ENCODE measurements at regions not wholly inside any gene's neighbourhood (a gene's known extent, or its start where the extent isn't known, plus 50 kb on each side); places are given as distances from the start of the nearest gene placed in this dataset.

DNA sequence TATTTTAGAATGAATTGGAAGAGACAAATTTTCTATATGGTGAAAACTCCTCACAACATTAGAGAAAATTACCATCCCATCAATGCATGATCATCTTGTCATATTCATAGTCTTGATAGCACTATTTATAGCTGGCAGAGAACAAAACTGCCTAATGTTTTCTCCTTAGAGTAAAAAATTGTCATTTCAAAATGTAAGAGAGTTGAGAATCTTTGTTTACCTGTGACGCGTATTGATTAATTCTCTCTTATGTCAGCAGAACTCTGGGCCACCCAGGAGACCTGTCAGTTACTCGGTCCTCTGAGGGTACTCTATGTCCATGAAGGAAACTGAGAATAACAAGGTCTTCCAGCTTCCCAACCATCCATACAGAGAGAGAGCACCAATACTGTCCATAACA lies 381.4 kb upstream of the ZP4 start:
- no peak for DNase-seq (ENCODE audit: low read depth)
- Histone ChIP-seq H3K4me3 (ENCODE audit: low read length) (no peak overlapping the region), H3K9me3 (ENCODE audit: control insufficient read depth, low read length) (peaks cover 15% of the 10 kb centered on the region), H3K36me3 (ENCODE audit: control insufficient read depth, insufficient read depth, low read length, severe bottlenecking) (no peaks in the 10 kb centered on the region), H3K27me3 (replicated peaks; ENCODE audit: control insufficient read depth, insufficient read depth, low read length) (no peaks in the 10 kb centered on the region), H3K9ac (ENCODE audit: low read length) (no peak overlapping the region), H3K4me1 (ENCODE audit: control insufficient read depth, insufficient read depth, low read length) (no peaks in the 10 kb centered on the region)

DNA sequence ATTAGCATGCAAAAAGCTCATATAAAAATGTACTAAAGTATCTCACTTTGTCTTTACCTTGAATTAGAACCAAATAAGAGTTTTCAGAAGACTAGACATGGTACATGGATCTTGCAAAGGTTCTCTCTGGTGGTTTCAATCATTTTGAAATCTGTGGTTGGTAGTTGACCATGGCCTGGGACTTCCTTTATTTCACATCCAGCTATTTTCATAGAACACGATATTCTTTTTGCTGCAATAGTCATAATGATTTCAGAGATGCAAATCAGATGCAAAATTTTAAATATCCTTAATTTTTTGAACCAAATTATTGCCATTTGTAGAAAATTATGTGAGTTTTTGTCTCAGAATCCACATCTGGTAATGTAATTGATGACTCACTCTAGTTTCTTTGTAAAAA lies 375.1 kb upstream of the ZP4 start:
- no peaks in the 10 kb centered on the region for H3K4me1 ChIP-seq (ENCODE audit: control insufficient read depth, insufficient read depth, low read length)

DNA sequence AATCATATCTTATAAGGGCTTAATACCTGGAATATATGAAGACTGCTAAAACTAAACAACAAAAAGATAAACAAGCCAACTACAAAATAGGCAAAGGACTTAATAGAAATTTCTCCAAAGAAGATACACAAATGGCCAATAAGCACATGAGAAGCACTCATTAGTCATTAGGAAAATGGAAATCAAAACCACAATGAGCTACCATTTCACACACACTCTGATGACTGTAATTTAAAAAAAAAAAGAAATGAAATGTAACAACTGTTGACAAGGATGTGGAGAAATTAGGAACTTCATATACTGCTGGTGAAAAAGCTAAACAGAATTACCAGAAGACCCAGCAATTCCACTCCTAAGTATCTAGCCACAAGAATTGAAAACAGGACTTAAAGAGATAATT lies 374.2 kb upstream of the ZP4 start:
- no peaks in the 10 kb centered on the region for H3K9me3 ChIP-seq (ENCODE audit: control insufficient read depth, low read length)
- no peaks in the 10 kb centered on the region for H3K4me1 ChIP-seq (ENCODE audit: control insufficient read depth, insufficient read depth, low read length)
- DNase-seq (ENCODE audit: low read depth): no peak
- no peak overlapping the region for H3K9ac ChIP-seq (ENCODE audit: low read length)
- no peaks in the 10 kb centered on the region for H3K27me3 ChIP-seq (replicated peaks; ENCODE audit: control insufficient read depth, insufficient read depth, low read length)
- H3K36me3 ChIP-seq (ENCODE audit: control insufficient read depth, insufficient read depth, low read length, severe bottlenecking): no peaks in the 10 kb centered on the region
- no peak overlapping the region for H3K4me3 ChIP-seq (ENCODE audit: low read length)

More for the DNA sequence above, 375.1 kb upstream of the ZP4 start:
- no peak overlapping the region for H3K9ac ChIP-seq (ENCODE audit: low read length)
- H3K9me3 ChIP-seq (ENCODE audit: control insufficient read depth, low read length): no peaks in the 10 kb centered on the region
- no peak overlapping the region for H3K4me3 ChIP-seq (ENCODE audit: low read length)
- no peaks in the 10 kb centered on the region for H3K36me3 ChIP-seq (ENCODE audit: control insufficient read depth, insufficient read depth, low read length, severe bottlenecking)
- DNase-seq (ENCODE audit: low read depth): peak; percentile 44
- H3K27me3 ChIP-seq (replicated peaks; ENCODE audit: control insufficient read depth, insufficient read depth, low read length): no peaks in the 10 kb centered on the region

DNA sequence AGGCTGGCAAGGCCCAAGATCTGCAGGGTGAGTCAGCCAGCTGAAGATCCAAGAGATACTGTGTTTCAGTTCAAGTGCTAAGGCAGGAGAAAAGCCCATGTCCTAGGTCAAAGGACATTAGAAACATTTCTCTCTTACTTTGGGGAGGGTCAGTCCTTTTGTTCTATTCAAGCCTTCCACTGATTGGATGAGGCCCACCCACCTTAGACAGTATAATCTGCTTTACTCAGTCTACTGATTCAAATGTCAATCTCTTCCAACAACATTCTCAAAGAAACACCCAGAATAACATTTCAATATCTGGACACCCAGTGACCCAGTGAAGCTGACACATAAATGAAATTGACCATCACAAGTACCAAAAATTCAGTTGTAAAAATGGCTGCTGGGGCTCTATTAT lies 367.8 kb upstream of the ZP4 start:
- H3K27me3 ChIP-seq (replicated peaks; ENCODE audit: control insufficient read depth, insufficient read depth, low read length): no peaks in the 10 kb centered on the region
- DNase-seq (ENCODE audit: low read depth): no peak
- H3K4me3 ChIP-seq (ENCODE audit: low read length): no peak overlapping the region
- H3K36me3 ChIP-seq (ENCODE audit: control insufficient read depth, insufficient read depth, low read length, severe bottlenecking): no peaks in the 10 kb centered on the region
- H3K9ac ChIP-seq (ENCODE audit: low read length): no peak overlapping the region
- no peaks in the 10 kb centered on the region for H3K9me3 ChIP-seq (ENCODE audit: control insufficient read depth, low read length)
- H3K4me1 ChIP-seq (ENCODE audit: control insufficient read depth, insufficient read depth, low read length): no peaks in the 10 kb centered on the region

DNA sequence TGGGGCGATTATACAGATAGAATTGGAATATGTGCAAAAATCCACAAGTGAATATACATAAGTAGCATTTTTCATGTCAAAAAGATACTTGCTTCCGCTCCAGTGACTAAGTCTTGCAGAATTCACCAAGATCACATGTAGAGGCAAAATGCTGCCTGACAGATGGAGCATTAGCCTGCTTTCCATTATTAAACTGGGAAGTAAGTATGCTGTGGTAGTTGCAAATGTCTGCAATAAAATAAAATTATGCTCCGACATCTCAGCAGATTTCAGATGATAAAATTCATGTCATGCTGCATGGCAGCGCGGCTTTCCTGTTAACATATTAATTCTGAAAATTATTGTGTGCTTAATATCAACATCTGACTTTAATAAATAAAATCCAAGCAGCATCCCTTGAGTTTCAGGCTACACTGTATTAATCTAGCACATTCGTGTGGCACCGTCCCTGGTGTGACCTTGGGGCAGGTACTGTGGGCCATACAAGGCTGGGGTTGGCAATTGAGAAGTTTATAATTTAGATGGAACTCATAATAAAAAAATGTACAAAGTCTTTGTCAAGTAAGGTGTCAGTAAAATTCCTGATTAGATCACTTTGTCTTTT lies 366.4 kb upstream of the ZP4 start:
- Histone ChIP-seq H3K27me3 (replicated peaks; ENCODE audit: control insufficient read depth, insufficient read depth, low read length) (no peaks in the 10 kb centered on the region), H3K9ac (ENCODE audit: low read length) (no peak overlapping the region), H3K4me3 (ENCODE audit: low read length) (no peak overlapping the region), H3K9me3 (ENCODE audit: control insufficient read depth, low read length) (no peaks in the 10 kb centered on the region), H3K4me1 (ENCODE audit: control insufficient read depth, insufficient read depth, low read length) (no peaks in the 10 kb centered on the region), H3K36me3 (ENCODE audit: control insufficient read depth, insufficient read depth, low read length, severe bottlenecking) (no peaks in the 10 kb centered on the region)
- no peak for DNase-seq (ENCODE audit: low read depth)

DNA sequence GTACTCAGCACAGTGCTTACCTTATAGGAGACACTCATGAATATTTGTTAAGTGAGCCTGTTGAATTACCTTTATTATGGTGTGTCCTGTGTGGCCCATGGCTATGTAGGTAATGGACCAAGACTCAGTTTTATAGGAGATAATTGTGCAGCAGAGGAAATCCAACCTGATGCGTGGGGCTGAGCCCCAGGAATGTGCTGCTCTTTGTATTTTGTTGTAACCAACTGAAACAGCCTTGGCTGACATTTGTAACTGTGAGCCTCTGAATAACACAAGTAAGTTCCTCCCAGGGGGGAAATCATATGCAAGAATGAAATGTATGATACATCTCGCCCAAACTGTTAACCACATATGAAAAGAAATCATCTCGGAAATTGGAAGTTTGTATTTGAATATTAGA lies 364.2 kb upstream of the ZP4 start:
- Histone ChIP-seq H3K9ac (ENCODE audit: low read length) (no peak overlapping the region), H3K4me1 (ENCODE audit: control insufficient read depth, insufficient read depth, low read length) (no peaks in the 10 kb centered on the region), H3K27me3 (replicated peaks; ENCODE audit: control insufficient read depth, insufficient read depth, low read length) (no peaks in the 10 kb centered on the region), H3K36me3 (ENCODE audit: control insufficient read depth, insufficient read depth, low read length, severe bottlenecking) (no peaks in the 10 kb centered on the region), H3K4me3 (ENCODE audit: low read length) (no peak overlapping the region), H3K9me3 (ENCODE audit: control insufficient read depth, low read length) (no peaks in the 10 kb centered on the region)
- DNase-seq (ENCODE audit: low read depth): no peak

DNA sequence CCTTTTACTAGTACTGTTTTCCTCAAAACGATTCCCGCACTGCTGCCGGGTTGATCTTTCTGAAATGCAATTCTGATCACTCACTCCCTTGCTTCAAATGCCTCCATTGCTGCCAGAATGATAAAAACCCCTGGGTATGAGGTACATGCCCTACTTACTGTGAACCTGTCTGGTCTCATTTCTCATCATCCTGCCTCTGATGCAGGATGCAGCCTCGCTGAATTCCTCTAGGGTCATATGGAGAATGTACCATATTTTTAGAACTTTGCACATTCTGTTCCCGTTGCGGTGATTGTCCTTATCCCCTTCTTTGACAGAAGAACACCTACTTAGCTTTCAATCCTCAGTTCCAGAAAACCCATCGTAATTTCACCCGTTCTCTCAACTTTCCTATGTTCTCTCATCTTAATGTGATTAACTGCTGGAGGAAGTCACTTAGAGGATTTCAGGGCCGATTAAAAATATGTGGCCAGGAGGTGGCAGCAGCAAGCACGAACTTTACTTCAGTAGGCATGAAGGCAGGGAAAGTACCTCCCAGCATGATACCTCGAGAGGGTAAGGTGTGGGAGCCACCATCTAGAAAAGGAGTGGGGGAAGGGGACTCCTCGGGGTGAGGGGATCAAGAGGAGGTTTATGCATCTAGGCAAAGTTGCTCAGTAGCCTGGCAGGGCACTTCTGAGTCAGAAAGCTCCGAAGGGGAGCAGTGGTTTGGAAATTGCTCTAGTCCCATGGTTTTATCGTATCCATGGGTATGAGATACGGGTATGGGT lies 361.5 kb upstream of the ZP4 start:
- no peak overlapping the region for H3K4me3 ChIP-seq (ENCODE audit: low read length)
- peak; percentile 81 for DNase-seq (ENCODE audit: low read depth)
- H3K36me3 ChIP-seq (ENCODE audit: control insufficient read depth, insufficient read depth, low read length, severe bottlenecking): no peaks in the 10 kb centered on the region
- H3K9ac ChIP-seq (ENCODE audit: low read length): no peak overlapping the region
- no peaks in the 10 kb centered on the region for H3K27me3 ChIP-seq (replicated peaks; ENCODE audit: control insufficient read depth, insufficient read depth, low read length)
- no peaks in the 10 kb centered on the region for H3K4me1 ChIP-seq (ENCODE audit: control insufficient read depth, insufficient read depth, low read length)
- H3K9me3 ChIP-seq (ENCODE audit: control insufficient read depth, low read length): no peaks in the 10 kb centered on the region

DNA sequence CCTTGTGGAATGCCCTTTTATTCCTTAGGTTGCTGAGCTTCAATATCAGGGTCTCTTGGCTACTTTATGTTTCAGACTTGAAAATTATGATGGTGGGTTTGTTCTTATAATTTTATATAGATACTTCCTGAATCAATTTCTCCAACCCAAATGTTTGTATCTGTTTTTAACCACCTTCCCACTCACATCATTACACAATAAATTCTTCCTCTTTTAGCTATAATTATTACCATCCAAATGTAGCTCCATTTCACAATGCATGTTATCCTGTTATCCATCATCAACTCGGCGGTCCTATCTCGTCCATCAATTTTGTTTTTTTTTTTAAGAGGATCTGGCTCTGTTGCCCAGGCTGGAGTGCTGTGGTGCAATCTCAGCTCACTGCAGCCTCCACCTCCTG lies 357.6 kb upstream of the ZP4 start:
- H3K9ac ChIP-seq (ENCODE audit: low read length): no peak overlapping the region
- H3K36me3 ChIP-seq (ENCODE audit: control insufficient read depth, insufficient read depth, low read length, severe bottlenecking): no peaks in the 10 kb centered on the region
- no peaks in the 10 kb centered on the region for H3K4me1 ChIP-seq (ENCODE audit: control insufficient read depth, insufficient read depth, low read length)
- H3K9me3 ChIP-seq (ENCODE audit: control insufficient read depth, low read length): no peaks in the 10 kb centered on the region
- DNase-seq (ENCODE audit: low read depth): no peak
- H3K4me3 ChIP-seq (ENCODE audit: low read length): no peak overlapping the region
- H3K27me3 ChIP-seq (replicated peaks; ENCODE audit: control insufficient read depth, insufficient read depth, low read length): no peaks in the 10 kb centered on the region

DNA sequence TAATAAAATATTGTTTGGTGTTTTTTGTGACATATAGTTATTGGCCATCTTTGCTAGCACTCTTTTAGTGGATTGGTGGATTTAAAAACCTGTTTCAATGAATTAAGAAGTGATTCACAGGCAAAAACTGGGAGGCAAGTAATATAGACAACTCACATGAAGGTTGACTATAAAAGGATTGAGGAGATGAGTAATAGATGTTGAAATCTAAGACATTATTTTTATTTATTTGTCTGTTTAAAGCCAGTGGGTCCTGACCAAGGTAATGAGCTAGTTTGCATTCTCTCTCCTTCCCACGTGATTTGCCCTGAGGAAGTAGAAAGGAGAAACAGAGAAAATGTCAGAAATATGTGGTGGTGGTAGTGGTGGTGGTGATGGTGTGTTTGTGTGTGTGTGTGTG lies 351.5 kb upstream of the ZP4 start:
- no peaks in the 10 kb centered on the region for H3K4me1 ChIP-seq (ENCODE audit: control insufficient read depth, insufficient read depth, low read length)
- no peak overlapping the region for H3K9ac ChIP-seq (ENCODE audit: low read length)
- H3K27me3 ChIP-seq (replicated peaks; ENCODE audit: control insufficient read depth, insufficient read depth, low read length): no peaks in the 10 kb centered on the region

DNA sequence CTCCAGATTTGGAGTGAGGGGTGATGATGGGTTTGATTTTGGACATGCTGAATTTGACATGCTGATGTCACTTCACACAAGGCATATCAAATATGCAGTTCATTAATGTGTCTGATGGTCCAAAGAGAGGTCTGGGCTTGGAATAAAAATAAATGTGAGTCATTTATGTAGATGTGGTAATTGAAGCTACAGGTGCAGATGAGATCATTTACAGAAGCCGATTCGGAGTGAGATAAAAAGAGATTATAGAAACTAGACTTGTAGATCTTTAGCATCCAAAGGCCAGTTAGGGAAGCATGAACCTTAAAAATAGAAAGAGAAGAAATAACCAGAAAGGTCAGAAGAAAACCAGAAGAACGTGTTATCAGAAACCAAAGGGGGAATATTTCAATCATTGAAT lies 350.9 kb upstream of the ZP4 start:
- DNase-seq (ENCODE audit: low read depth): no peak
- Histone ChIP-seq H3K9ac (ENCODE audit: low read length) (no peak overlapping the region), H3K9me3 (ENCODE audit: control insufficient read depth, low read length) (no peaks in the 10 kb centered on the region), H3K36me3 (ENCODE audit: control insufficient read depth, insufficient read depth, low read length, severe bottlenecking) (no peaks in the 10 kb centered on the region), H3K4me1 (ENCODE audit: control insufficient read depth, insufficient read depth, low read length) (no peaks in the 10 kb centered on the region), H3K4me3 (ENCODE audit: low read length) (no peak overlapping the region), H3K27me3 (replicated peaks; ENCODE audit: control insufficient read depth, insufficient read depth, low read length) (no peaks in the 10 kb centered on the region)

More for the DNA sequence above, 351.5 kb upstream of the ZP4 start:
- H3K4me3 ChIP-seq (ENCODE audit: low read length): no peak overlapping the region
- no peaks in the 10 kb centered on the region for H3K36me3 ChIP-seq (ENCODE audit: control insufficient read depth, insufficient read depth, low read length, severe bottlenecking)
- DNase-seq (ENCODE audit: low read depth): peak; percentile 15
- no peaks in the 10 kb centered on the region for H3K9me3 ChIP-seq (ENCODE audit: control insufficient read depth, low read length)

DNA sequence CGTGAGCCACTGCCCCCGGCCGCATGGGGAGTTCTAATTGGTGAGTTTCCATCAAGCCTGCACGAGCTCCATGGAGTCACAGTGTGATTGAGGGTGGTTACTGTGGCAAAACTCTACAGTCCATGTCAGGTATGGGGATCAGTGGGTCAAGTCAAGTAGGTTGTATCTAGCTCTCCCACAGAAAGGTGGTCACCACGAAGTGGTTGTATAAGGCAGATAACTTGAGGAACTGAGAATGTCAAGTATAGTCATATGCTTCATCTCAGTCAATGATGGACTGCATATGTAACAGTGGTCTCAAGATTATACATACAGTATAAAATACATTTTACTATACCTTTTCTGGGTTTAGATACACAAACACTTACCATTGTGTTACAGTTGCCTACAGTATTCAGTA lies 348.6 kb upstream of the ZP4 start:
- Histone ChIP-seq H3K4me1 (ENCODE audit: control insufficient read depth, insufficient read depth, low read length) (no peaks in the 10 kb centered on the region), H3K36me3 (ENCODE audit: control insufficient read depth, insufficient read depth, low read length, severe bottlenecking) (no peaks in the 10 kb centered on the region), H3K9ac (ENCODE audit: low read length) (no peak overlapping the region), H3K27me3 (replicated peaks; ENCODE audit: control insufficient read depth, insufficient read depth, low read length) (no peaks in the 10 kb centered on the region), H3K4me3 (ENCODE audit: low read length) (no peak overlapping the region), H3K9me3 (ENCODE audit: control insufficient read depth, low read length) (no peaks in the 10 kb centered on the region)
- no peak for DNase-seq (ENCODE audit: low read depth)

DNA sequence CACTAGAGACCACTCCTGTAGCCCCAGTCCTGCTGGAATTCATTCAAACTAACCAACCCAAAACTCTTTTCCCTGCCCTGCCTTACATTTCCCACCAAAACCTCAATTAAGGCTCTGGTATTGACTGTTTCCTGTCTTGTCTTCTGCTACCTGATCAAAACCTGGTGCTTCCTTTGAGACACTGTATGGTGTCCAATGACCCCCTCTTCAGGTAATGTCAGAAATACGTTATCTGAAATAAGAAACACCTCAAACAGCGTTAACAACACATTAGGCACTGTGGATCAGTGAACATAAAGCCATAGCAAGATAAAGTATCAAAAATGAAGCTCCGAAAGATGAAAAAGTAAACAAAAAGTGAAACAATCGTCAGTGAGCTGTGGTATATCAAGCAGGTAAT lies 343.2 kb upstream of the ZP4 start:
- H3K36me3 ChIP-seq (ENCODE audit: control insufficient read depth, insufficient read depth, low read length, severe bottlenecking): no peaks in the 10 kb centered on the region

More for the DNA sequence above, 343.2 kb upstream of the ZP4 start:
- Histone ChIP-seq H3K9ac (ENCODE audit: low read length) (no peak overlapping the region), H3K4me1 (ENCODE audit: control insufficient read depth, insufficient read depth, low read length) (no peaks in the 10 kb centered on the region), H3K9me3 (ENCODE audit: control insufficient read depth, low read length) (no peaks in the 10 kb centered on the region), H3K4me3 (ENCODE audit: low read length) (no peak overlapping the region), H3K27me3 (replicated peaks; ENCODE audit: control insufficient read depth, insufficient read depth, low read length) (no peaks in the 10 kb centered on the region)
- DNase-seq (ENCODE audit: low read depth): no peak

All from adipocyte (in vitro differentiated cells).